ENCODE measurements at regions not wholly inside any gene's neighbourhood (a gene's known extent, or its start where the extent isn't known, plus 50 kb on each side); places are given as distances from the start of the nearest gene placed in this dataset.

DNA sequence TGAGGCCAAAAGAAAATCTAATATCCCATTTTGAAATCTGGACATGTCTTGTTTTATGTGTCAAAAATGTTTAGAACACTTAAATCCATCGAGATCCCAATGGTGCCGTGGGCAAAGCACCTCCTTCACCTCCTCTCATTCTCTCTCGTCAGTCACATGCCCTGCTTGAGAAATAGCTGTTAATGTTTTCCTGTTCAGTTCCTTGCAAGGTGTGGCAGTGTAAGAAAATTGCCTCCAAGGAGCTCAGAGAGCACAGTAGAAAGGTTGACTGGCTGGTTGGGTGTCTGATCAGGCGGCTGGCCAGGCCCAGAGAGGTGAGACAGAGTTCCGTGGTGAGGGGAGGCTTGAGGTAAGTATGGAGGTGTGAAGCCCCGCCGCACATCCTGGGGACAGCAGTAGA, 210.2 kb downstream of the TSN start:
- Mint-ChIP-seq H3K9me3 (no peaks in the 10 kb centered on the region), H3K4me3 (no peak overlapping the region), H3K4me1 (ENCODE audit: low read depth) (no peaks in the 10 kb centered on the region), H3K27ac (no peak overlapping the region), H3K27me3 (ENCODE audit: insufficient read depth) (peaks cover 5% of the 10 kb centered on the region), H3K36me3 (ENCODE audit: low read depth) (no peaks in the 10 kb centered on the region)
- DNase-seq (ENCODE audit: low spot score), result no peak
- intact Hi-C loops (cut with micrococcal nuclease), result no loop called here

- H3K4me1 Mint-ChIP-seq (ENCODE audit: low read depth), result no peaks in the 10 kb centered on the region
- no peak for DNase-seq (ENCODE audit: low spot score)
- H3K9me3 Mint-ChIP-seq, result no peaks in the 10 kb centered on the region
- H3K36me3 Mint-ChIP-seq (ENCODE audit: low read depth), result no peaks in the 10 kb centered on the region
- peaks cover 6% of the 10 kb centered on the region for H3K27me3 Mint-ChIP-seq (ENCODE audit: insufficient read depth)
- no peak overlapping the region for H3K27ac Mint-ChIP-seq
- intact Hi-C loops (cut with micrococcal nuclease), result no loop called here
- H3K4me3 Mint-ChIP-seq, result no peak overlapping the region
Measured at GRCh38 chr2:121966663-121967062, 211.2 kb downstream of the TSN start.

DNA sequence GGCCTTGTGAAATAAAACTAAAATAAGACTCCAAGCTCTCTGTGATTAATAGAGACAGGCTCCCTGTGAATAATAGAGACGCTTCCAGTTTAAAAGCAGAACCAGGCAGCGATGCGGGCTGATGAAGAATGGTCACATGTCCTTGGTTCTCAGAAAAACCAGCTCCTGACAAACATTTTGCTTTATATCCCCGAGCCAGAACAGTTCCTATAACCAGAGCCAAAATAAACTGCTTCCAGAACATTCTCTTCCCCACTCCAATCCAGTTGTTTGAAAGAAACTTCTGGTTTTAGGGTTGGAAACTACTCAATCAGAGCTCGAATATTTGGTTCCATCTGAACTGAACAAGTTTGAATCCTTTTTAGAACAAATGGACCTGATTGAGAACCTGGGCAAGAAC, 213.7 kb downstream of the TSN start:
- Mint-ChIP-seq H3K27ac (no peak overlapping the region), H3K27me3 (ENCODE audit: insufficient read depth) (peaks cover 6% of the 10 kb centered on the region)
- intact Hi-C loops (cut with micrococcal nuclease), result no loop called here

GRCh38 chr2:121969766-121970639, 214.6 kb downstream of the TSN start:
- H3K27ac Mint-ChIP-seq, result no peak overlapping the region
- intact Hi-C loops (cut with micrococcal nuclease), result no loop called here
- H3K9me3 Mint-ChIP-seq, result no peaks in the 10 kb centered on the region
- DNase-seq (ENCODE audit: low spot score), result no peak
- no peaks in the 10 kb centered on the region for H3K36me3 Mint-ChIP-seq (ENCODE audit: low read depth)
- H3K27me3 Mint-ChIP-seq (ENCODE audit: insufficient read depth), result peaks cover 6% of the 10 kb centered on the region
- peaks cover 3% of the 10 kb centered on the region for H3K4me1 Mint-ChIP-seq (ENCODE audit: low read depth)
- H3K4me3 Mint-ChIP-seq, result no peak overlapping the region

More for the DNA sequence above, 213.7 kb downstream of the TSN start:
- no peaks in the 10 kb centered on the region for H3K9me3 Mint-ChIP-seq
- no peak for DNase-seq (ENCODE audit: low spot score)
- no peak overlapping the region for H3K4me3 Mint-ChIP-seq
- H3K4me1 Mint-ChIP-seq (ENCODE audit: low read depth), result no peaks in the 10 kb centered on the region
- H3K36me3 Mint-ChIP-seq (ENCODE audit: low read depth), result no peaks in the 10 kb centered on the region

- intact Hi-C loops (cut with micrococcal nuclease), result no loop called here
- Mint-ChIP-seq H3K27ac (no peak overlapping the region), H3K4me3 (no peak overlapping the region), H3K36me3 (ENCODE audit: low read depth) (no peaks in the 10 kb centered on the region), H3K9me3 (no peaks in the 10 kb centered on the region), H3K4me1 (ENCODE audit: low read depth) (peaks cover 9% of the 10 kb centered on the region), H3K27me3 (ENCODE audit: insufficient read depth) (peaks cover 6% of the 10 kb centered on the region)
- DNase-seq (ENCODE audit: low spot score), result no peak
Measured at GRCh38 chr2:121972203-121972602, 216.8 kb downstream of the TSN start.

DNA sequence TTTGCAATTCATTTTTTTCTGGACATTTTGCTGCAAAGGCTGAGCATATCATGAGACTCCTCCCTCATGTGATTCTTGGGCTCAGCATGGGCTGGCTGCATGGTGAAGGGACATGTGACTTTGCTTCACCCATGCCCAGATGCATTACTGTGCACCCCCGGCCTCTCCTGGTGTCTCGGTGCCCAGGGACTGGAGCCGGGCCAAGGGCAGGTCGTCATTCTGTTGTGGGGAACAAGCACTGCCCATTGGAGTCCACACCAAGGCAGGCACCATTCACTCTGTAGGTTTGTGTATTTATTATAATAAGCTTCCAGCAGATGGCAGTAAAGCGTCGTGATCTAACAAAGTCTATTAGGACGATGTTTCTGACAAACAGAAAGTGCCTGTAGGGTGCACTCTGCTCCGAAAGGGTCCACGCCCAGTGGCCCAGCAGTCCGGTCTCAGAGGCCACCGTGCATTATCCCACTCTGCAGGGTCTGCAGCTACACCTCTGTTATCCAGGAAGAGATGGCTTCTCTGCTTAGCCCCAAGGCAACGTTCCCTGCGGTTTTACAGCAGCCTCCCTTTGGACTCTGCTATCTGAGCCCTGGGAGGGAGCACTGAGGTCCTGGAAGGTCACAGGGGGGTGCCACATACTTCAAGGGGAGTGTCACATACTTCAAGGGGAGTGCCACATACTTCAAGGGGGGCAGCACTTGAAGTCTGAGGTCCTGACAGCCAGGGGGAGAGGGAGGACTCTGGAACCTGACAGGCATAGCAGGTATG, 219.6 kb downstream of the TSN start:
- intact Hi-C loops (cut with micrococcal nuclease), result loop anchor here (1.0 kb wide), 1 partner anchor 325 kb away; no protein-coding TSS in a partner anchor
- peak overlapping the region; percentile 38 for H3K4me3 Mint-ChIP-seq
- peaks cover 9% of the 10 kb centered on the region for H3K4me1 Mint-ChIP-seq (ENCODE audit: low read depth)
- no peaks in the 10 kb centered on the region for H3K36me3 Mint-ChIP-seq (ENCODE audit: low read depth)
- DNase-seq (ENCODE audit: low spot score), result peak; percentile 25
- H3K9me3 Mint-ChIP-seq, result no peaks in the 10 kb centered on the region
- no peak overlapping the region for H3K27ac Mint-ChIP-seq
- H3K27me3 Mint-ChIP-seq (ENCODE audit: insufficient read depth), result peaks cover 2% of the 10 kb centered on the region

DNA sequence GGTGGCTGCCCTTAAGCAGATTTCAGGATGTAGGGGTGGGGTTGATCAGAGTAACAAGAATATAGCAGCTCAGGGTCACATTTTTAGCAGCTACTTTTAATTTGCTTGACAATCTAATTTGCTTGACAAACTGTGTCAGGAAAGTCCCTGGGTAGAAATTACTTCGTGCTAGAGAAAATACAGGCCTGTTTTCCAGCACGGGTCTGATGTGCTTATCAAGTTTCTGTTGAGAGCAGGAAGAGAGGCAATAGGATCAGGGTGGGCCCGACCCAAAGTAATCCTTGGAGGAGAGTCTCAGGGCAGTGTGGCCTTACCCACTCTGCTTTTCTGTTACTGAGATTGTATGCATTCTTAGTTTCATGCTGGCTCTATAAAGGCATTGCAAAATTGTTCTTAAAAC, 221.5 kb downstream of the TSN start:
- H3K27me3 Mint-ChIP-seq (ENCODE audit: insufficient read depth), result peaks cover 3% of the 10 kb centered on the region
- intact Hi-C loops (cut with micrococcal nuclease), result no loop called here

GRCh38 chr2:121977326-121977725, 221.9 kb downstream of the TSN start:
- intact Hi-C loops (cut with micrococcal nuclease), result no loop called here
- peaks cover 9% of the 10 kb centered on the region for H3K4me1 Mint-ChIP-seq (ENCODE audit: low read depth)

More for the DNA sequence above, 221.5 kb downstream of the TSN start:
- peaks cover 9% of the 10 kb centered on the region for H3K4me1 Mint-ChIP-seq (ENCODE audit: low read depth)
- H3K27ac Mint-ChIP-seq, result no peak overlapping the region
- H3K36me3 Mint-ChIP-seq (ENCODE audit: low read depth), result no peaks in the 10 kb centered on the region
- H3K4me3 Mint-ChIP-seq, result no peak overlapping the region
- no peak for DNase-seq (ENCODE audit: low spot score)
- H3K9me3 Mint-ChIP-seq, result no peaks in the 10 kb centered on the region

DNA sequence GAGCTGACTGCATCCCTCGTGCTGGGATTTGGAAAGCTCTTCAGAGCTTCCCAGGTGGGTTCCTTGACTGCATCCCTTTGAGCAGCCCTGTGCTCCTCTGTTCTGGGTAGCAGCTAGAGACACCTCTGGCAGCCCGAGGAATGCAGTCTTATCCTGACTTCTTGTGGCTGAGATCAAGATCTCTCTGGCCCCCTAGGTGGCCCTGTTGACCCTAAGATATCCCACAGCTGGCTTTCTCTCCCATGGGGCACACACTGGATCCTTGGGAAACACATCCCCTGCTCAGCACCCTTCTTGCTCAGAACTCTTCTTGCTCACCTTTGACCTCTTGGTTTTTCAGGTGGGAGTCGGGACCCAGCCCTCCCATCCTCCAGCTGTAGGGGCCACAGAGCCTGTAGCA, 237.2 kb downstream of the TSN start:
- Mint-ChIP-seq H3K4me1 (ENCODE audit: low read depth) (no peaks in the 10 kb centered on the region), H3K9me3 (no peaks in the 10 kb centered on the region), H3K4me3 (no peak overlapping the region), H3K36me3 (ENCODE audit: low read depth) (no peaks in the 10 kb centered on the region), H3K27ac (no peak overlapping the region), H3K27me3 (ENCODE audit: insufficient read depth) (no peaks in the 10 kb centered on the region)
- intact Hi-C loops (cut with micrococcal nuclease), result no loop called here
- no peak for DNase-seq (ENCODE audit: low spot score)

More at GRCh38 chr2:121977326-121977725, 221.9 kb downstream of the TSN start:
- Mint-ChIP-seq H3K27me3 (ENCODE audit: insufficient read depth) (peaks cover 3% of the 10 kb centered on the region), H3K36me3 (ENCODE audit: low read depth) (no peaks in the 10 kb centered on the region), H3K9me3 (no peaks in the 10 kb centered on the region), H3K4me3 (no peak overlapping the region), H3K27ac (no peak overlapping the region)
- no peak for DNase-seq (ENCODE audit: low spot score)

DNA sequence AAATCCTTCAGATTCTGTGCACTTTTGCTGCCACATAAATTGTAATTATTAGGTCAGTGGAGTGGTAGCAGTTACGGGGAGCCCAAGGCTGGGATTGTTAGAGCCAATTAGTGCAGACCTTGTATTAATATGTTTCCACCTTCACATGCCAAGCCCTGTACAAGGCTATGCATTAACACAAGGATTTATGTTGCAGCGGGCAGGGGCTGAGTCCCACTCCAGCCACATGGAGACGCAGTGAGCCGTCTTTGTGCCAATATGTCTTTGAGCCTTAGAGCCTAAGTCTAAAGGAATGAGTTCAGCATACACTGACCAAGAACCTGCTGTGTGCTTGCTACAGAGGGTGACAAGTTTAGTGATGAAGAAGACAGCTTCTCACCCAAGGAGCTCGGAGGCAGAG, 238.2 kb downstream of the TSN start:
- intact Hi-C loops (cut with micrococcal nuclease), result no loop called here
- no peaks in the 10 kb centered on the region for H3K36me3 Mint-ChIP-seq (ENCODE audit: low read depth)
- no peaks in the 10 kb centered on the region for H3K4me1 Mint-ChIP-seq (ENCODE audit: low read depth)

DNA sequence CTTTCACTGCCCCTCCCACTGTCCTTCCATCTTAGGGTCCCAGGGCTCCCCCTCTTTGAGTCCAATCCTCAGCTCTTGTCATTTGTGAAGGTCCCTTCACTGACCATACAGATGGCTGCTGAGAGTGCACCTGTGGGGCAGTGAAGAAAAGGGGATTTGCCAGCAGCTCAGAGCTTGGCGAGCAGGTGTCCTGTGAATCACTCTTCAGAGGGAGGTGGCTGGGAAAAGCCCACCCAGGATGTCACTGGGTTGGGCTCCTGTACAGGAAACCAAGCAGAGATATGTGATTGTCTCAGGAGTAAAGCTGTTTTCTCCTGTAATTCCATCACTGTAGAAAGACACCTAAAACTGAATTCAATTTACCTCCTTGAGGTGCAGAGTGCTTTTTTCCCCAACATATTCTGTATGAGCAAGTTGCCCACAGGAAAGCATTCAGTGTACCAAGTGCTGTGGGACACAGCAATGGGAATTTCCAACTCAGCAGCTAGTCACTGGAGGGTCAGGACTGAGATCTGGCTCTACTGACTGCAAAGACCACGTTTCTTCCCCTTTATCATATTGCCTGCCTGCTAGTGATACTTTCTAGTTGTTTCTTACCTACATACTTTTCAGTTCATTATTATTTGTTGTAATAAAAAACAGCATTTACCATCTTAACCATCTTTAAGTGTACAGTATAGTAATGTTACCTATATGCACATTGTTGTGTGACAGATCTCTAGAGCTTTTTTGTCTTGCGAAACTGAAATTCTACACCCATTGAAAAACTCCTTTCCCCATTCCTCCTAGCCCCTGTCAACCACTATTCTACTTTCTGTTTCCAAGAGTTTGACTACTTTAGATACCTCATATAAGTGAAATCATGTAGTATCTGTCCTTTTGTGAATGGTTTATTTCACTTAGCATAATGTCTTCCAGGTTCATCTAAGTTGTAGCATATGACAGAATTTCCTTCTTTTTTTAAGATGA, 239.1 kb downstream of the TSN start:
- Mint-ChIP-seq H3K36me3 (ENCODE audit: low read depth) (no peaks in the 10 kb centered on the region), H3K4me3 (no peak overlapping the region), H3K27me3 (ENCODE audit: insufficient read depth) (no peaks in the 10 kb centered on the region), H3K9me3 (no peaks in the 10 kb centered on the region), H3K4me1 (ENCODE audit: low read depth) (no peaks in the 10 kb centered on the region), H3K27ac (no peak overlapping the region)
- no peak for DNase-seq (ENCODE audit: low spot score)
- intact Hi-C loops (cut with micrococcal nuclease), result no loop called here

More for the DNA sequence above, 238.2 kb downstream of the TSN start:
- no peak overlapping the region for H3K27ac Mint-ChIP-seq
- H3K4me3 Mint-ChIP-seq, result no peak overlapping the region
- DNase-seq (ENCODE audit: low spot score), result no peak
- H3K27me3 Mint-ChIP-seq (ENCODE audit: insufficient read depth), result no peaks in the 10 kb centered on the region
- no peaks in the 10 kb centered on the region for H3K9me3 Mint-ChIP-seq

- Mint-ChIP-seq H3K4me1 (ENCODE audit: low read depth) (no peaks in the 10 kb centered on the region), H3K36me3 (ENCODE audit: low read depth) (no peaks in the 10 kb centered on the region), H3K9me3 (no peaks in the 10 kb centered on the region), H3K27ac (no peak overlapping the region), H3K27me3 (ENCODE audit: insufficient read depth) (no peaks in the 10 kb centered on the region), H3K4me3 (no peak overlapping the region)
- intact Hi-C loops (cut with micrococcal nuclease), result no loop called here
- DNase-seq (ENCODE audit: low spot score), result no peak
Measured at GRCh38 chr2:121998751-121999150, 243.3 kb downstream of the TSN start.
